ENCODE measurements at regions not wholly inside any gene's neighbourhood (a gene's known extent, or its start where the extent isn't known, plus 50 kb on each side); places are given as distances from the start of the nearest gene placed in this dataset.

DNA sequence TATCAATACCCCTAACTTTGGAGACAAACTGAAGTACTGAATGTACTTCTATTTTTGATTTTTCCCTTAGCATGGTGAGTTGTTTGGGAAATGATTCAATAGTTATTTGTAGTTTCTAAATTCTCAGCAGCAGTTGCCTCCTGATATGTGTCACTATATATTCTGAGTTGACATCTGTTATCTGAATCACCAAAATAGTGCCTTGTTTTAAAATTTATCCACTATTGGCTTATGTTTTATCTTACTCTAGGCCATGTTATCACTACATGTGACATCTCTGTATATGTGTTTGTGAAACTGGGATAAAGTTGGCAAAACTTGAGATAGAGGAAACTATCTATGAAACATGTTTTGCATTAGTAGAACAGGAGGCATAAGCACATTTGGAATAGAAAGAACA, 317.6 kb downstream of the TLE4 start:
- DNase-seq (ENCODE audit: low read depth in 2 of 2), result no peak

DNA sequence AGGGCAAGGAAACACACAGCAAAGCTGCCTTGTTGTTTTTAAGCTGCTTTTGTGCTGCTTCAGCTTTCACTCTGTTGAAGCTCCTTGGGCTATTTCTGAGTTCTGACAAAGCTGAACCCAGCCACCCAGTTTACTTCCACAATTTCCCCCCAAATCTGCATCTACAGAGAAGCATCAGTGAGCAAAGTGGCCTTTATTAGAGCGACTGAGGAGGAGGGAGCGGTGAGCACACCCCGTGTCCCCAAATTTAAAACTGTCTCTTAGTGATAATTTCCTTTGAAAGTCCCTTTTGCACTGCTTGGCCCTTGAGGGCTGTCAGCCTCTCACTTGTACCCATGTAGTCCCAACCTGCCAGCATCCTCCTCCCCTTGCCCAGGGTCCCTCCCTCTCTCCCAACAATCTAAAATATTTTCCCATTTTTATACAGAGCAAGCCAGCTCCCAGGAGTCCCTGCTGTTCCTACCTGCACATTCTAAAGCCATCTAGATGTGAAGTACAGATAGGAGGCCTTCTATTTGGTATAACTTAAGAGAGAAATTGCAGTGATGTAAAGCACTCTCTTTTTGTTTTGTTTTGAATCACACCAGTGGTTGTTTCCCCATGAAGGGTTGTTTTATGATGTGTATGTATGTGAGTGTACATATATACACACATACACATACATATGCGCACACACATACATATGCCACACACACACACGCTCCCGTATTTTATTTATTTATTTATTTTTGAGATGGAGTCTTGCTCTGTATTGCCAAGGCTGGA, 313.5 kb downstream of the TLE4 start:
- no peak for DNase-seq (ENCODE audit: low read depth in 2 of 2)

DNA sequence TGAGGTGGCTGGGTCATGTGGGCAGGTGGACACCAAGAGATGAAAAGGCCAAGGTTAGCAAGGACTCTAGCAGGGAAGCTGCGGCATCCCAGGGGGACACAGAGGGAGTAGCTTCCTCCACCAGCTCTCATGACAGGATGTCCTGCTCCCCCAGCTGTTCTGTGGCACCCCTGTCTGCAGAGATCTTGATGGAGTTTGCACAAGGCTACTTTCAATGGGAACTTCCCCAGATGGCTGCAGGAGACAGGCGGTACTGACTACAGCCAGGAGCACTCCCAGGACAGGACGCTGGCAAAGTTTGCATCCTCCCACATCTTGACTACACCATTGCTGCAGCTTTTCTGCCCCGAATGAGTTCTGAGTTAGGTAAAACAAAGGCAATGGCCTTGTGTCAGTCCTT, 312.8 kb downstream of the TLE4 start:
- no peak for DNase-seq (ENCODE audit: low read depth in 2 of 2)

DNA sequence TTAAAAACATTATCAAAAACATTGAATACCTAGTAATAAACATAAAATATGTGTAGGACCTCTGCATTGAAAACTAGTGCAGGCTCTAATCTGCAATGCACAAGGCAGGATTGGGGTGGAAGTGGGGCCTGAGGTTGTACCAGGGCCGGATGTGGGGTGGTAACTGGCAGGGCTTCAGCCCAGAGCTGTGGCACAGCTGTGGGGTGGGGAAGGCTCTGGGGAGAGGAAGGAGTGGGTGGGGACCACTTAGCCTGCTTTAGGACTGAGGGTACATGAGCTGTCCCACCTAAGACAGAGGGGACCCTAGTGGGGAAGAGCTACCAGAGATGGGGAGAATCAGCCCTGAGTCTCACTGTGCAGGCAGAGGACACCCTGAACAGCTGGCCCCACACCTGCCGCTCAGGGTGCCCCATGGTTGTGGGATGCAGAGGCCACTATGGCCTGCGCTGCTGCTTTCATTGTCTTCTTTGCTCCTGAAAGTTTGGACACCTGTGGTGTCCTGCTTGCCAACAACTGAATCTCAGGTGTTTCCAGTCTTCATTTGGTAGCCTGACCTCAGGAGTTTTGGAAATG, 311.4 kb downstream of the TLE4 start:
- DNase-seq (ENCODE audit: low read depth in 2 of 2), result no peak

DNA sequence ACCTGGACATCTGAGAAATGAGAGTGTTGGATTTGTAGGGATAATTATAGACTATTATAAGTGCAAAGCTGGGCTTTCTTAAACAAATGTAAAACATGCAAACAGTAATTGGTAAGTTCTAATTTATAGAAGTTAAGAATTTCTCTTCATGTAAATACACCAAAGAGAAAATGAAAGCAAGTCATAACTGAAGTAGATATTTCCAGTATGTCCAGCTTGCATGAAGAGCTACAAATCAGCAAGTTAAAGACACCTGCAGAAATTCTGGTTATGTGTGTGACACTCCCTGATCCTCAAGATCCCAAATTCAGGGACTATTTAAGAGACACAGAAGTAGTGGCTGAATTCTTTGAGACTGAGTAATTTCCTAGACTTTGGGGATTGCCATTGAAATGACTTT, 308.9 kb downstream of the TLE4 start:
- DNase-seq (ENCODE audit: low read depth in 2 of 2), result no peak

DNA sequence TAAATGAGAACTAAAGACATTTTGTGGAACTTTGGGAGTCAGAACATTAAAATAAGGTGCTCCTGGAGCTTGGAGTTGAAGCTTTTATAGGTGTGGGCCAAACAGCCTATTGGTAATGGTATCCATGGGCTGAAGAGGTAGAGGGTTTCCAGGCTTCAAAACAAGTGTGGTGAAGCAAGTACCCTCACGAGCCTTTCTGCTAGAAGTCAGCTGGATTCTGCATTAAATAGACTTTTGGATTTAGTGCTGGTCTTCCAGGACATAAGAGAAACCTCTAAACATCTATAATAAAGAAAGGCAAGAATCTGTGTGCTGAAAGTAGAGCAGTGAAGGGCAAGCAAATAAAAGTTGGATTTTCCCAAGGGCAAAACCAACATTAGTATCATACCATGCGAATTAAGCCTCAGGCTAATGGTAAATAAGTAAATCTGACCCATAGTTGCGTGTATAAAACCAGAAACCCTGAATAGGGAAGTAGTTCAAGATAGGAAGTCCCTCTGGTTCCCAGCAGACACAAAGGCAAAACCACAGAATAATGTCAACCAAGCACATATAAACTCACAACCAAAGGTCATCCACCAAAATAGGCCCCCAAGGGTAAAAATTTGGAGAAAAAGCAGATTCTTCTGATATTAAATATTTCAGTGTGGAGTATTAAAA, 306.3 kb downstream of the TLE4 start:
- no peak for DNase-seq (ENCODE audit: low read depth in 2 of 2)

DNA sequence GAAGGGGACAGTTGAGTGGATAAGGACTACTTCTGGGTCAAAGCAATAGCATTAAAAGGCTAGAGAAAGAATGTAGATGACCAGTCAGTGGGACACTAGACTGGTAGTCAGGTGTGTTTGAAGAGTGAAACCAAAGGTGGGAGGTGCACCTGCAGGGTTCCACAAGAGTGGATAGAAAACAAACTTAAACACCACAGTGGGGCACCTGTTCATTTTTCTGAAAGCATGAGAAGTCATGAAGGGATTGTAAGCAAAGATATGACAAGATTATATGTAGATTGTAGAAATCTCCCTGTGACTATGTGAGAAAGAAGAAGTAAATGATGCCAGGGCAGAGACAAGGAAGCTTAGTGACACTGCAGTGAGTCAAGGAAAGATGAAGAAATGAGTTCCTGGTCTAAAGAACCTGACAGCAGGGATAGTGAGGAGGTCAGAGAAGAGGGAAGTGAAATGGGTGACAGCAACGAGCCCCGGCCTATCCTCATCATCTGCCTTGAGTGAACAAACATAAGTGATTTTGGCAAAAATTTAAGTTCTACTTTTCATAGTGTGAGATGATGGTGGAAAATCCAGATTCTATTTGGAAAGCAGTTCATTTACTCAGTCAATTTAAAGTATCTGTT, 296.9 kb downstream of the TLE4 start:
- no peak for DNase-seq (ENCODE audit: low read depth in 2 of 2)

DNA sequence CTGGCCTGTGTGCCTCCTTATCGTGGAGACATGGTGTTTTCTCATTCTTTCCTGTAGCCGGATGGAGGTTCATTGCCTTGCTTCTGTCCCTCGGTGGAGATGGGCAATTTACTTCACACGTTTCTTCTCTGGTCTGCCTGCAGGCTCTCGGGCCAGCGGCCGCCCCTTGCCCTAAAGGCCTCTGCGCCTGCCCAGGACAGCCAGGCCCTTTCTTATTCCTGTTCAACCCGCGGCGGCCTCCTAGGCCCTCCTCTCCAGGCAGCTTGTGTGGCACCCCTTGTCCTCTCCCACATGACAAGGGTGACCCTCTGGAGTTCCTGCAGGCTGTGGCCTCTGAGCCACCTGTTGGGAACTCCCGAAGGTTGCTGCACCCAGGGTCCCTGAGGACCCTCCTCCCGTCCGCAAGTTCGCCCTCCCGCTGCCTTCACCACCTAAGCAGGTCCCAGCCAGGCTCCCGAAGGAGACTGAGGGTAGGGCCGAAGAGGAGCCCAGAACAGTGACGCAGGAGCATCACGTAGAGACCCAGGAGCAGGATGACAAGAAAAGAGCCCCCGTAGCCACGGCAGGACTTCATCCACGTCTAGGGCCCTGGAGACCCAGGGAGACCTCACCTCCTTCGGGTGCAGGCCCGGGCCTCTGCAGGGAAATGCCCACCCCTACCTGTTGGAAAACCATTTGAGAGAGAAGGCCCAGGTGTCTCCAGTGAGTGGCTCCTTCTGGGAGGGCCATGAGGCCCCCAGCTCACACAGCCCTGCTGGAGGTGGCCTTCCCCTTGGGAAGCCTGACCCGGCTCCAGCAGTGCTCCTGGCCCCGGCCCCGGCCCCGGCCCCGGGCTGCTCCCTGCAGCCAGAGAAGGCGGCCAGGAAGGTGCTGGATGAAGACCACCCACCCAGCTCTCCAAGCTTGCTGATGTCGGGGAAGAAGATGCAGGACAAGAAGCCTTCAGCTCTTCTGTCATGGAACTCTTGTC, 291.4 kb downstream of the TLE4 start:
- DNase-seq (ENCODE audit: low read depth in 2 of 2), result no peak

DNA sequence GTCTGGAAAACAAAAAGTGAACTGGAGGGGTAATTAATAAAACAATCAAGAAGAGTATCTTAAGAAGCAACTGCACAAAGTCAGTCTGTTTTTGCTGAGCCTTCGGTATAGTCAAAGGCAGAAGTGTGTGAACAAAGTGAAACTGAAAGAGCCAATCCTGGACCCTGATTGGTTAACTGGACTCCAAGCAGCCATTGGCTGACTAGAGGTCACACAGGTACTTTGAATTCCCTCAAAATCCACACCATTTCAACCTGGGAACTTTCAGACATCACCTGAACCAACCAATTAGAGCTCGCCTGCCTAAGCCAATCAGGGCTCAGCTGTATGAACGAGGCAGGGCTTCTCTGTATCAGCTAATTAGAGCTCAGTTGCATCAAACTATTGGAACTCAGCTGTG, 286.7 kb downstream of the TLE4 start:
- DNase-seq (ENCODE audit: low read depth in 2 of 2), result no peak

DNA sequence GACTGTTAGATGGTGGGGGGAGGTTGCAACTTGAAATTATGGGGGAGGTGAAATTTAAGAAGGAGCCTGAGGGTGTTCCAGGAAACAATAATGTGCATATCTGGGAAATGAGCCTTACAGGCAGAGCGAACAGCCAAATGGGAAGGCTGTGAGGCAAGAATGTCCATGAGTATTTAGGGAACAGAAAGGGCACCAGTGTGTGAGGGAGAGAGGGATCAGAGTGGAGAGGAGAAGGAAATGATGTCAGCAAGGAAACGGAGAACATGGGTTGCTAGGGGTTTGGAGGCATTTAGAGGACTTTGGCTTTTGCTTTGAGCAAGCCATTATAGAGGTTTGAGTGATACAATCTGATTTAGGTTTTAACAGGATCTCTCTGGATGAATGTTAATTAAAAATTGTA, 285.4 kb downstream of the TLE4 start:
- DNase-seq (ENCODE audit: low read depth in 2 of 2), result no peak

DNA sequence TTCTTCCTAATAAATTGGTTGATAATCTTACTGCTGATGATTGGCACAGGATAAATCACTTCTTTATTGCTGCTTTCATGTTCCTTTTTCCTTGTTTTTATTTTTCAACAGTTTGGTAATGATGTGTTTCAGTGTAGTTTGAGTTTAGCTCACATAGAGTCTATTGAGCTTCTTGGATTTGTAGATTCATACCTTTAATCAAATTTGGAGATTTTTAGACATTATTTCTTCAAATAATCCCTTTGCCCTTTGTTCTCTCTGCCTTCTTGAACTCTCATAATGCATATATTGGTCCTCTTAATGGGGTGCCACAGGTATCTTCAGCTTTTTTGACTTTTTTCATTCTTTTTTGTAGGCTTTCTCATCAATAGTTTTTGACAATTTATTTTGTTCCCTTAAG, 275.3 kb downstream of the TLE4 start:
- DNase-seq (ENCODE audit: low read depth in 2 of 2), result no peak

DNA sequence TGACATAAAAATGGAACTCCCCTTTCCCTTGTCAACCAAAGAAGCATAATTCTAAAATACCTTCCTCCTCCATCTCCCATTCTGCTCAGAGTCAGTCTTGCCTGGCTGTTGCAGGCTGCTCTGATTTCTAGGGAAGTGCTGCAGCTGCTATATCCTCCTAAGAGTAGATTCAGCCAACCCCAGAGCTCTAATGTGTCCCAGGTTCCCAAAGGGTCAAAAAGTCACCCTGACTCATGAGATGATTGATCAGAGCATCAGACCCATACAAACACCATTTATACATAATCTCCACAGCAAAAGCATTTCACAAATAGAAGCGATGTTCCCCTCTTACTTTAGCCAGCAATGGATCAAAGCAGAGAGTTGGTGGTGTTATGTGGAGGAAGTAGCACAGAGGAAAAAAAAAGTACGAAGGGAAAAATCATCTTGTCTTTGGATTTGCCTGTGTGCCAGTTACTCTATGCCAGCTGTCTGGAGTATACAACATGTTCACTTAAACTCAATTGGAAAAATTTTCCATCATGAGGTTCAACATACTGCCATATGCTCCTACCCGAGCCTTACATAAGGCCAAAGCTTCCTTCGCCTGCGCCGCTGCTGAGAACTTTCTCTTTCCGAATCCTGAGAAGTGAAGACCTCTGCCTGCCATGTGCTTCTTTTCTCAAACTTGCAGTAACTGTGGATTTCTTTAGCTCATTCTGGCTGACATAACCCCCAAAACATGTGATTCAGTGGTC, 258.0 kb downstream of the TLE4 start:
- DNase-seq (ENCODE audit: low read depth in 2 of 2), result no peak

DNA sequence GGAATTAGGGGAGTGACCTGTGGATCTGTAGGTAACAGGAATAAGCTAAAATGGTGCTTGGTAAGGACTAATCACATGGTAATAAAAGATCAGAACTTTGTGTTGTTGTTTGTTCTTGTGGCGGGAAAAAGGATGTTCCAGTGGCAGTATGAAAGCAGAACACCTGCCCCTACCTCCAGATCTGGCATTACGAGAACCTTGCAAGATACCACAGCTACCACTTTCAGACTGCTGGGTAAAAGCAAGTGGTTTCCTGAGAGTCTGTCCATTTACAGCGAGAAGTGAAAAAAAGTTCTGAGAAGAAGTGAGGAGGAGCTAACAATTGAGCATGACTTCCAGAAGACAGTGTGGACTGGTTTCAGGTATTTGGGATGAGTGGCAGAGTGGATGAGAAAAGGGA, 252.5 kb downstream of the TLE4 start:
- DNase-seq (ENCODE audit: low read depth in 2 of 2), result no peak

DNA sequence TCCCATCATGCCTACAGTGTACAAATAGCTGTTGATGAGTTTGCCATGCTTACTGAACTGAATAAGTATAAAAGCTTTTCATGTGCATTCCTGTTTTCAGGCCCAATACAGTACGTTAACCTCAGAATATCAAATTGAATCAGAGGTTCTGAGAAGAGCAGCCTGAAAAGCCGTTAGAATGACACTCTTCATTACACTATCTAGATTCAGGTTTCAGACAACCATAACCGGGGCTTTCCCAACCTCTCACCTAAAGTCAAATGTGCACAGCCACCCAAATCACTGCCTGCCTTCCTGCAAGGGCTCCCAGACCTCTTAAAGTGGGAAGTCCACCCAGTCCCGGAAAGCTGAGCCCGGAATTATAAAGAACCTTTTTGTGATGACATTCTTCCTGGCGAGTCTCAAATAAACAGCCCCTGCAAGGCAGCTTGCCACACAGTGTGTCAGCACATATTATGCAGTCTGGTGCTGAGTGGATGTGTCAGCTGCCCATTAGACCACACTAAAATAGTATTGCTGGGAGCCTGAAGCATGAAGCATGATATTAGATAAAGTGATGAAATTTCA, 245.8 kb downstream of the TLE4 start:
- DNase-seq (ENCODE audit: low read depth in 2 of 2), result no peak

DNA sequence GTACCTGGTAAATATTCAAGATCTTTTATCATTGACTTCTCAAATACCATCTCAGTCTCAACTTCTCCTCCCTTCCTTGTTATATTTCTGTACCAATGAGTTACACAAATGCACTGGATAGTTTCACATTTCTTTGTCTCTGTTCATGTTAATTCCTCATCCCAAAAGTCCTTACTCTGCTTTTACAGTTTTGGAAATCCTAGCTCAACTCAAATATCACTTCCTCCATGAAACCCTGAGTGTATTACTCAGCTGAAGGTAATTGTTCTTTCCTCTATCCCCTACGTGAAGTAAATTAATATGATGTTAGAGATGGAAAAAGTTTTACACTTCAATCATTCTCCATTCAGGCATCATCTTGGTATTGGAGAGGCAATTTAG, 241.5 kb downstream of the TLE4 start:
- no peak for DNase-seq (ENCODE audit: low read depth in 2 of 2)

DNA sequence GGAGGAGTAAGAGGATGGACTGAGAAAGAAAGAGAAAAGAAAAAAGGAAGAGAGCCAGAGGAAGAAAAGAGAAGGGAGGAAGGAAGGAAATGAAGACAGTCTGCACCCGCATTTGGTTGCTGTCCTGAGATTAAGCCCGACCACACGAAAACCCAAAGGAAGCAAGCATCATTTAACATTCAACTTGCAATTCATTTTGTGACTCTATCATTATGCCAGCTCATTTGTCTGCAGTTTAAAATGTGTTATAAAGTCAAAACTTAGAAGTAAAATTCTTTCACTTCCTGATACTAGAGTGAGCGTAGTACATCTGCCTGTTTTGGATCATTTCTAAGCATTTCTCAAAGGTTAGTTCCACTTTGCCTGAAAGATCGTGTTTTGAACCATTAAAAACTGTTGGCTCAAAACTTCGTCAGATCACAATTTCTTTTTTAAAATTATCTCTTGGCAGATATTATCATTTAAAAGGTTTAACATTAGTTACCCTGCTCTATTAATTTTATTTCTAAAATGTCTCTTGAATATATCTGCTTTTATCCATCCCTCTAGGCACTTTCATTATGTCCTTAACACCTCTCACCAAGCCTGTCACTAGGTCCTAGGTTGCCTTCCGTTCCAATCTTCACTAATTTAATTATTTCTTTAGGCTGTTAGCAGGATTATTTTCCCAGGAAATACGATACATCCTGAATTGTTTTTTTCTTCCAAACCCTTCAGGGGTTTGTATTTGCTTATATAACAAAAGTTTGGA, 240.9 kb downstream of the TLE4 start:
- DNase-seq (ENCODE audit: low read depth in 2 of 2), result no peak

DNA sequence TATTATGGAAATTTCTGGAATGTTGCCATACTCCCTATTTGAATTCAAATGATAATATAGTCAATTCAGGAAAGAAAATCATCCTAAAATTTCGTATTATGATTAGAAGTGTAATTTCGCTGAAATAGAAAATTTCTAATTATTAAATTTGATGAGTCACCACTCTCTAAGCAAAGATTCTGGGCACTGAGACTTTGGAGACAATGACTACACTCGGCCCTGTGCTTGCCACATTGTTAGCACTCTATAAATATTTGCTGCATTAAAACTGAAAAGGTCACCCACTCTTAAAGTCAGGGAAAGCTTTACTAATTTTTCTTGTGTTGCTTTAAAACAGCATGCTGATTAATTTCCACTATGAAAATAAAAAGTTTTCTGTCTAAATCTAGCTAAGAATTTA, 240.3 kb downstream of the TLE4 start:
- no peak for DNase-seq (ENCODE audit: low read depth in 2 of 2)

DNA sequence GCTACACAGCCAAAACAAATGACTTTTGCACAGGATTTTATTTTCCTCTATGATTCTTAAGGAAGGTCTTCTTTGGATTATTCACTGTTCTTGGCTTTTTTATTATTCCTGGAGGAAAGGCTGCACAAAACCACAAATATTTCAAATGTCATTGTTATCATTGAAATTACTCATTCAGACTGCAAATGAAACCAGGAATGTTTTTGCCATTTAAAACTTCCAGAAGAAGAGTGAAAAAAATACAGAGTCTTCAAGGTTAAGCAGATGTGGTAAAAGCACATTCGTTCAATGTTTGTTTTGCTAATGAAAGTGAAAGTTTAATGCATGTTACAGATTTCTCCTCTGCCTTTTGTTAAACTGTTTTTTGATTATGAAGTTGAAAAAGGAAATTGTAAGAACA, 238.2 kb downstream of the TLE4 start:
- peak; percentile 78 to 79 for DNase-seq (ENCODE audit: low read depth in 2 of 2)

DNA sequence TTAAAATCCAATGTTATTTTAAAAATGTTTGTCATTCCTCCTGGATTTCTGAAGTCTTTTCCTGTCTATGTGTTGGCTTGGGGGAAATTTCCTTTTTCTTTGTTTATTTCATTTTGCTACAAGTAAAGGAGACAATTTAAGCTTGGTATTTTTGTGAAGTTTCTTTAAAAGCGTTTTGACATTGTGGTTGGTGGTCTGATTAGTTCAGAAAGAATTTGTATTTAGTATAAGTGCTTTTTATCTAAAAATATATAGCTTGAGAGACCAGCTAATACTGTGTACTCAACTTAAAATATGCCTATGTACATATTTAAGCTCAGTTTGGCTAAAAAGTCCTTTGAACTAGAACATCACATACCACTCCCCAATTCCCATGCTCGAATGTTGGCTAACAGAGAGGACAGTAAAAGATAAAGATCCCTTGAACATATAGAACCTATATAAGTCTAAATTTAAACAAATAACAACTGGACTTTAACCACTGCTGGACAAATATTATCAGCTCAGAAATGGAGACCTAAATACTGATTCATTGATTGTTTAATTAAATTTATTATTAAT, 237.6 kb downstream of the TLE4 start:
- DNase-seq (ENCODE audit: low read depth in 2 of 2), result no peak

DNA sequence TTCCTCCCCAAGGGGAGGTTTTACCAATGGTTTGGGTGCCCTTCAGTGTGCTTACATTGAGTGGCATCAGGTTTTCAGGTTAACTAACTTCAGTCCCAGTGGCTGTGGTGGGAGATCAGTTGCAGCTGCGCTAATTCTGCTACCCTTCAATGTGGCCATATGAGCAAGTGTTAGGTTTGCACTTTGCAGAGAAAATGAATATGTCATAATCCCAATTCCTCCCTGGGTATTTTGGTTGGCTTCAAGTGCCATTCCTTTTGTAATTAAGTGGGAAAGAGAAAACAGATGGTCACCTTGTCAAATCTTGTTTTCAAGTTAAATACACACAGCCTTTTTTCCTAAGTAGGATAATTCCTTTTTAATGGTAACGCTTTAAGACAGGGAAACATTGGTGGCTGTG, 236.2 kb downstream of the TLE4 start:
- DNase-seq (ENCODE audit: low read depth in 2 of 2), result no peak
